HG03103 (cell line): ENCODE measurements at regions not wholly inside any gene's neighbourhood (a gene's known extent, or its start where the extent isn't known, plus 50 kb on each side); places are given as distances from the start of the nearest gene placed in this dataset.

Experiments
- ATAC-seq: cut with Tn5 transposase; IDR thresholded peaks from one replicate; pipeline ENCODE4 v1.9.1; 2021; ENCODE audit warnings: low read depth; ENCODE audit not compliant: unreplicated experiment

DNA sequence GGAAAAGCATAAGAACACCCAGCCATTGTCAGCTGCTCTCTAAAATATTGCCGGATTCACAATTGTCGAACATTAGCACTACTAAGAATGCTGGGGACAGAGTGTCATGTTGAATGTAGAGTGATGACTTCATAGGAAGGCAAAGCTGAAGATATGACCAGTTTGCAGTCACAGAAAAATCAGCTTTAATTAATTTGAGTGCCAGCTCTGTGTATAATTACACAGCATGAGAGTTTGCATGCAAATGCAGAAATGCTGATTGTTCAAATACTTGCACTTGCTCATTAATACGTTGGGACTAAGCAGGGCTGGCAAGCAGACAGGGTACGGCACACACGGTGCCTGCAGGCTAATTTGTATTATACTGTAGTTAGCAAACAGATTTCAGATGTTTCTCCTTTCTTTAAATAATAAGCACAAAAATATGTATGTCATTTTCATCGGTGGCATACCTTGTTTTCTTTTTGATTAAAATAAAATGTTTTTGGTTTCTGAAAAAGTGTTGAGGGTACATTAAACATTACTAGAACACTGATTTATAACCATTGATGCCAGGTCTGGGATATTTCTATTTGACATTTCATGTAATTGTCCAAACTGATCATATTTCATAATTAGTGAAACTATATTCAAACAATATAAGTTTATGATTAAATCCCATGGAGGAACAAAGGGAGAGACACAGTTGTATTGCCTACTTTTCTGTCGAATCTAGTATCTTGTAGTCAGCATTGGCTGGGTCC is 99.8 kb upstream of the ADGRL2 start:
- no peak for ATAC-seq

DNA sequence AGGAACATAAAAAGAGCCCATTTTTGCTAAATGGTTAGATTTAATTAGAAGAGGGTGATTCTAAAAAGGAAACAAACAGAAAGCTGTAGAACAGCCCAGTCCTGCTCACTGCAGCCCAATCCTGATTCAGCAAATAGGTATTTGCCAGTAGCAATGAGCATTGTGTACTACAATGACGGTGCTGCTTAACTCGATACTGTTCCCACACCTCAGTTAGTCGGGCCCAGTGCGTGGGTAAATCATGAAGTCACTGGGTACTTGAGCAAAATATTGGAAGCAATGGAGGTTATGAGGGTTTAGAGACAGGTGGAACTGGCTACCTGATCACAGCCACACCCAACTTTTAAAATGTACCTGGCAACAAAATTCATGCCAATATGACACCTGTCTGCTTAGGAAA is 101.5 kb upstream of the ADGRL2 start:
- no peak for ATAC-seq

DNA sequence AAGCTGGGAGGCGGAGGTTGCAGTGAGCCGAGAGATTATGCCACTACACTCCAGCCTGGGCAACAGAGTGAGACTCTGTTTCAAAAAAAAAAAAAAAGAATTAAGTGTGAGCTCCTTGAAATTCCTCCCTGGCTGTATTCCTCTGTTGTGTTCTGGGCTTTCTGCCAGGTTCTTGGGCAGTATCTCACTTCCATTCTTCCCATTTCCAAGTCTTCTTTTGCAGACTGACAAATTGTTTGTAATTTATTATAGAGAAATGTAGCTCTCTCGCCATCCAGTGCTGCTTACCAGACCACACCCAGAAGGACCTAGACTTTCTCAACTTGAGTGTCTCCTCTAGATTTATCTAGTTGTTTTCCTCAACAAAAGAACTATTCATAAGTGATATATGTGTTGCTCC is 105.0 kb upstream of the ADGRL2 start:
- no peak for ATAC-seq

DNA sequence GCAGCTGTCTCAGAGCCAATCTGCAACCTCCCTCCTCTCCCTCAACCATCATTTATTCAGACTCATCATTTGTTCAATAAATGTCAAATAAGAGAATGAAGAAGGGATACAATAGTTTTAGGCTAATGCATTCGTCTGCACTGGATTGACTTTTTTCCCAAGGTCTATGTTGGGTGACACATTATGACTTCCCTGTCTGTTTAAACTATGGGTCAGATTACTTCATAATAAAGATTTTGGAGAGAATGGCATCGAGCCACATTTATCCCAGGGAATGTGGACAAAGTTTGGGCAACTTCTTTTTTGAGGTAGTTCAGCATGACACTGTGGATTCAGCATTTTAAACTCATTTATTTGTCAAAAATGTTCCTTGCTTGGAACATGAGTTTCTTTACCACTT is 107.4 kb upstream of the ADGRL2 start:
- ATAC-seq: no peak

DNA sequence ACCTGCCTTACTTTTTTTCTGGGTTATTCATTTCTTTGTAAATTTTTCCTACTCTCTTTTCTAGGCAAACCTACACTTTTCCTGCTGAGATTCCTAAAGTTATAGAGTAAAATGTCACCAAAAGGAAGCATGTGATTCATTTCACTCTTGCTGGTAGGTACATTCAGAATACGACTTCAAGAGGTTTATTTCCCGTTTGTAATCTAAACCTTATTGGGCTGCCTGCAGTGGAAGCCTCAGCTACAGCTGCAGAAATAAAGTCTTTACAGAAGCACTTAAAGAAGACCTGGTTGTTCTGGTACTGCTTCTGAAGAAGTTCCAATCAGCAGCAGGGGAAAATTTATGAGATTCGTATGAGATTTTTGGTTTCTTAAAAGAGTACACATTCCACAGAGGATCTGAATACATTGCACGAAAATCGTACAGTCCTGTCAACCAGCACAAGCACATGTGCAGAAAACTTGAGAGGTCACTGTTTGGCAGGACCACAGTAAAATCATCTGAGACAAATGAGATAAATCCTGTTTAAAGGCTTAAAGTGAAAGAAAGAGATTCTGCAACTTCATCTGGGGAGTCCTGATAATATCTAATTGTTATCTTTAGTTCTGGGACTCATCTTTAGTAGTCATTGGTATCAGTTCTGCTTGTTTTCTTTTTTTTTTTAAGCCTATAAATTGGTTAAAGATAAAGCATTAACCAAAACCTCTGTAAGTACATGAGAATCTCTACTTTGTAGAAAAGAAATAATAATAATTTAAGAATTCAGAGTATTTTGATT is 109.9 kb upstream of the ADGRL2 start:
- ATAC-seq: no peak

DNA sequence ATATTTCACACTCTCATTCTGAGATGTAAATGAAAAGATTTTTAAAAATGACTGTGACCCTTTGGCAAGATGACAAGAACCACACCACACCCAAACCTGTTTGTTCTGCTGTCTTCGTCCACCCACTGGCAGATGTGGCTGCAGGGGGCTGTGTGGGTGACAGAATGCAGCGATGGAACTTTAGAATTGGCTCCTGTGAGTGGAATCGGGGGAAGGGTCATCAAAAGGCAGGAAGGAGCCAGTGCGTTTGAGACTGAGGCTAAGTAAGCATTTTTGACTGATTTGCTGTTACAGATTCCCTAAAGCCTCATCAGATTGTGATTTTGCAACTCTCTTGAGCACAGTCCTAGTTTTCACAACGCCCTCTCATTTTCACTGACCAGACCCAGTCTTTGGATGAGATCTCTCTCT is 111.2 kb upstream of the ADGRL2 start:
- ATAC-seq: no peak

DNA sequence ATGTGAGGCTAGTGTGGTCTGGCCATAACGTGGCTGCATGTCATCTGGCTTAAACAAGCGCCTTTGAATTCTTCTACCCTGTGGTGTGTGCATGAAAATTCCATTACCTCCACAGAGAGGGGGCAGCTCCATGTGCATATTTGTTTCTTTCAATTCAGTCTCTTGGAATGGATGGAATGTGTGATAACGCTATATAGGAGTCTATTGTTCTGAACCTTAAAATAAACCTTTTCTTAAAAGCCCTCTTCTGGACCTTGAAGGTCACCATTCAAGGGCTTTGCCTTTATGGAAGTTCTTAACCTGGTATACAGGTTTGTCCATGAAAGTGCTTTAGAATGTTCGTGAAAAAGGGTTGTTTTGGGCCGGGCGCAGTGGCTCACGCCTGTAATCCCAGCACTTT is 118.2 kb upstream of the ADGRL2 start:
- ATAC-seq: no peak

DNA sequence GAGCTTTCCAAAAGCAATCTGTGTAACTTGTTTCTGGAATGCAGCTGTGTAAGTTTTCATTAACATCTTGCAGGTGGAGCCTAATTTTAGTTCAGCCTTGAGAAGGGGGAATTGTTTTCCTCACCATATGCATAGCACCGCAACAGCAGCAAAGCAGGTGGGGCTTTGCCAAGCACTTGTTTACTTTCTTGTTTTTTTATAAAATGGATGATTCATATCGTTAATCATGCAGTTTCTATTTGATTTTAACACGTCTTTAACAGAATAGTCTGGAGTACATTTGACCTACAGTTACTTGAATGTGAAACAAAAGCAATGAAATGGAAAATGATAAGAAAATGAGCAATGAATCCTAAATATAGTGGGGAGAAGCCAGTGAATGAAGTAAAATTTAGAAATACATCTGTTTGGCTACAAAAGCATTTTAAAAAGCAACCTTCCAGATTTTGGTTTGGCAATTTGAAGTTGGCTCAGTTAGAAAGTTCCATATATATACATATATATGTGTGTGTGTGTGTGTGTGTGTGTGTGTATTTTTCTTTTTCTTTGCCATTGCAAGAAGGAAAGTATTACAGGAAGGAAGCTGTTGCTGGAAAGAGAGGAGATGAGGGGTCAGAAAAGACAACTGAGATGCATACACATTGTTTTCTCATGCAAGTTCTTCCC is 119.0 kb upstream of the ADGRL2 start:
- ATAC-seq: no peak

DNA sequence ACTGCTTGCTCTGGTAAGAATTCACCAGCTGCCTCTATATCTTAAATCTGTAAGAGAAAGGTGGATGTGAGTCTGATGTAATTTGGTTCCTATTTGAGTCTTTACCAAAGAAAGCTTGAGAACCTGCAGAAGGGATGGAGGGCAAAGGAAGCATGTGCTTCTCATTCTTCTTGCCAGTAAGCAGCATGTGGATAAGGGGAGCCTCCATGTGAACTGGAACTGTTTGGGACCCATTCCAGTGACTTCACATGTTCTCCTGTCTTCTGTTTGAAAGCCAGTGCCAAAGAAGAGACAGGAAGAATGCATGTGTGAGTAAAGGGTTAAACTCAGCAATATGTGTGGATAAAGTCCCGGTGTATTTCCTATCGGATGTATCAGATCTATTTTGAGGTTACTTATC is 119.6 kb upstream of the ADGRL2 start:
- no peak for ATAC-seq

DNA sequence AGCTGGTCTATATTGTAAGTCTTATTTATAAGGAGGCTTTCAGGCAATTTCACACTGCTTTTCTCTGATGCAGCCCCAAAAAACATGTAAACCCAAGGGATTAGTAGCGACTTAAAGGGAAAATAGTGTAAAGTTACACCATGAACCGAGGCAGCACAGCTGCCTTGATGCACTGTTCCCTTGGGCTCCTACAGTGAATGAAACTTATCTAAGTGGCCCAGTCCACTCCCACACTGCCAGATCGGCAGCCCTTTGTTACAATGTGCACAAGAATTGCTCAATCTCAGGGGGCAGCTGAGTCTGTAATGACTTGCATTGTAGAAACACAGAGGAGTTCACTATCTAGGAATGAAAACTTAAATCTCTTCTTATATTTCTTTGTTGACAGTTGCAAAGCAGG is 120.8 kb upstream of the ADGRL2 start:
- no peak for ATAC-seq

DNA sequence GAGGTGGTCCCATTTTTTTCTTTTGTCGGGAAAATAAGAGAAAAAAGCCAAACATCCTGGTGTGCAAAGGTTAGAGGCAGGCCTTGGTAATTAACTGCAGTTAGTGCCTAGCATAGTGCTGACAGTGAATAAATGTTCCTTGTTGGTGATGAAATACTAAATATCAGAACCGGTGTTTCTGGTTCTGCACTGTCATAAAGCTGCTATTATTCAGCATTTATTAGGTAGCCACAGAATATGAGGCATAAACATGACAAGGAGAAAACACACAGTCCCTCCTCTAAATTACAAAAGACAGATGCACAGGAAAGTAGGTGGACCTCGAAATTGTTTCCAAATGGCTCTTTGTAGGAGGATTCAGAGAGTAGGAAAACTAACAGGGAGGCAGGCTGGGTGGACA is 122.0 kb upstream of the ADGRL2 start:
- ATAC-seq: no peak

DNA sequence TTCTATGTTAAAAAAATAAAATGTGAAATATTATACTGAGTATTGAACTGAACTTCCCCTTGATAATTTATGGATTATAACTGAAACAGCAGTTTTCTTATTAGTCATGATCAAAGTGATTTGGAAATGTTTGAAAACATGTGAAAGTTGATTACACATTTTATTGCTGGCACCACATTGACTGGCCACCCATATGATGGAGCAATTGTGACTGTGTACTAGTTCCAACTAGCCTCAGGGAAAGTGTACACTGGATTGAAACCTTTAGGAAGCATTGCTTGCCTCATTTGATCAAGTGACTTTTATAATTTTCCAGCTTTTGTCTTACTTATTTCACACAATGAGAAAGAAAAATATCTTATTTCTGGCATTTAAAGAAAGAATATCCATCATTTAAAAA is 128.0 kb upstream of the ADGRL2 start:
- ATAC-seq: no peak

DNA sequence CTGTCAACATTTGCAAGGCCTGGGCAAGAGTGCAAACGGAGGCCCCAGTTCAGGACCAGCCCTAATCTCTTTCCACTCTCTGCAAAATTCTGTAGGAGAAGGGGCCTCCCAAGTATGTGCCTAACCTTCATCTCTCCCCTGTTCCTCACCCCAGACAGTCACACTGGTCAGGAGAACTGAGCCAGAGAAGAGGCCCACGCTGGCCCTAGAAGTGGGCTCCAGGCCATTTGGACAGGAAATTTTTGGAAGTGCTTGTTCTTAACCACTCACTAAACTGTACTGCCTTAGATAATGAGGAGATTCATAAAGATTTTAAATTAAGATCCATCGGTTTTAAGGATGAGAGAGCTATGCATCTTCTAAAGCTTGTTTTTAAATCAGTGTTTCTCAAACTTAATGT is 129.7 kb upstream of the ADGRL2 start:
- no peak for ATAC-seq

DNA sequence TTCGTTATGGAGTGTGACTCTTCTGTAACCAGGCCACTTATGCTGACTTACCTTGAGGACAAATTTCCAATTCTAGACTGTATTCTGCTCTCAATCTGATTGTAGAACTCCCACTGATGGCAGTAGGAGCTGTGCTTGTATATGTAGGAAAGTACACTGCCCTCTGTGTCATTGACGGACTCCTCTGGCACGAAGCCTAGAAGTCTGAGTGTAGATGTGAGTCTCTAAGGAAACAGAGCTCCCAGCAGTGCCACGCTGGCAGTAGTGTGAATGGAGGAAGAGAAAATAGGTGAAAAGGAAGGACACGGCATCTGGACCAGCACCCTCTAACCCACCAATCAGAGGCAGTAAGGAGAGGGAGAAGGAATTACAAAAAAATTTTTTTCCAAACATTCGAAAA is 130.4 kb upstream of the ADGRL2 start:
- no peak for ATAC-seq

DNA sequence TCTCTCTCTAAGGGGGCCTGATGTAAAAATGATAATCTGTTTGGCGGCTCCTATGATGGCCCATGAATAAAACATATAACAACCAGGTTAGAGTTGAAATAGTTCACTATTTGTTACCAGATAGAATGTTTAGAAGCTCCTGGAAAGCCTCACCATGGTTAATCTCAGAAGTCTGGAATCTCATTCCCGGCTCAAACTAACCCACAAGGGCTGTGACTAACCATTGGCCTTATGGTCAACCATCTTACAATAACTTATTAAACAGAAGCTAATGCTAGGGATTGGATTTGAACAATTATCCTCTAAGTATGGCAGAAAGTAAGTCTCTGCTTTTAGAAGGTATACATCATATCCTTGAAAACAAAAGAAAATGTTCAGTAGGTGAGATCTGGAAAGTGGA is 134.1 kb upstream of the ADGRL2 start:
- no peak for ATAC-seq

DNA sequence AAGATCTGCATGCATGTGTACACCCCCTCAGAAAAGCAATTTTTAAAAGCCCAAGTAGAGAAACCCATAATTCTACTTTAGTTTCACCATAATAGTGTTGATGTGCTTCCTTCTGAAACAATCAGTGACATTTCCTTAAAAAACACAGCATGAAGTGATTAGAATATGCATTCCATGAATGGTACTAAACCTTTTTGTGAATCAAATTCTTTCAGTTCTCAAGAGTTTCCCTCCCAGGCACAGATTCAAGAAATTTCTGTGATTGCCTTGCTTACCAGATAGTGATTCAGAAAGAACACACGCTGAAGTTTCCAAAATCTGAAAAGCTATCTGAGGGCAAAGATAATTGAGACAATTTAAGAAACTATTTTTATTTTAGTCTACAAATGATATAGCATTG is 136.4 kb upstream of the ADGRL2 start:
- no peak for ATAC-seq

DNA sequence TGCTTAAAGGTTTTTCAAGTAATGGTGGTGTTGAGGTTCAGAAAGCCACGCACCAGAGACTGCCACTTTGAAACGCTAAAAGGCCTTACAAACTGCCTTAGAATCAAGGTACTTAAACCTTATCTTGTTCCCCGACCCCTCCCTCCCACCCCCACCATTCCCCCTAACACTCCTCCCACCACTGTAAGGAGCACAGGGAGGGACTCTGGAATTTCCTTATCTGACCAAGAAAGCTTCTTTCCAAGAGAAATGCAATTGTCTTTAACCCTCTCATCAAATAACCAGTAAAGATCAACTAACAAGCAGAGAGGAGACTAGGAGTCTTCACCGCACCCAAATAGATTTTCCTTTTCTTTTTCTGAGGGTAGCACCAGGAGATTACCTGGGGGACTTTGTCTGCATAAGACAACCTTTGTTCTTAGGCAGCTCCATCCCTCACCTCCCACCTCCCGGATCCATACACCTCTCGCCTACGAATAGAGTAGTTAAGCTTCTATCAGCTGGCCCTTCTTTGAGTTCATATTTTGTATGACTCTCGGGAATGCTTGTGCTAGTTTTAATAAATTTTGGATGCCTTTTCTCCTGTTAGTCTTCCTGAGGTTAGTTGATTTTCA is 137.7 kb upstream of the ADGRL2 start:
- no peak for ATAC-seq

DNA sequence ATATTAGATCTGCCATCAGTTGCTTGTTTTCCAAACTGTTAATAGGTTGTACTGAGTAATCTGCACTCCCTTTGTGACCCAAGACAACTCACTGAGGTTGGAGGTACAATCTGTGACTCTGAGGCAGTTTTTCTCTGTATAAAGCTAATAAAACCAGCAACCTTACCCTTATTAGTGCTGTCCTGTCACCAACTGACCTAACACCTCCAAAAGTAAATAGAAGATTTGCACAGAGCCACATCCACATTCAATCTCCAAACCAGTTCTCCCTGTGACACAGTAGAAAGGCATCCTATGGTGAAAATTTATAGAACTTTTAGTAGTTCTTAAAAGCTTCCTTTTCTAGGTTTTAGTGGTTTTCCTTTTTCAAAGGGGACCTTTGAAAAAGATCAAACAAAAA is 140.4 kb upstream of the ADGRL2 start:
- ATAC-seq: no peak

DNA sequence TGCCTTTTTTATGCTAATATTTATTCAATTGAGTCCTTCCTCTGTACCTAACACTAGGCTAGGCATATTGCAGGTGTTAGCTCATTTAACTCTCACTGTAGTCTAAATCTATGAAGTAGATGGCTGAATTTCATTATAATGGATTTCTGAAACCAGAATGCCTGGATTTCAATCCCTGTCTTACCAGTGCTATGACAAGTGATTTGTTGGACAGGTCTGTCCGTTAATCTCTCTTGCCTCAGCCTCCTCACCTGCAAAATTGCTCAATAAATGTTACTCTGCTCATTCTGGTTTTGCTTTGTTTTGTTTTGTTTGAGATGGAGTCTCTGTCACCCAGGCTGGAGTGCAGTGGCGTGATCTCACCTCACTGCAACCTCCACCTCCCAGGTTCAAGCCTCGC is 146.1 kb upstream of the ADGRL2 start:
- ATAC-seq: no peak

DNA sequence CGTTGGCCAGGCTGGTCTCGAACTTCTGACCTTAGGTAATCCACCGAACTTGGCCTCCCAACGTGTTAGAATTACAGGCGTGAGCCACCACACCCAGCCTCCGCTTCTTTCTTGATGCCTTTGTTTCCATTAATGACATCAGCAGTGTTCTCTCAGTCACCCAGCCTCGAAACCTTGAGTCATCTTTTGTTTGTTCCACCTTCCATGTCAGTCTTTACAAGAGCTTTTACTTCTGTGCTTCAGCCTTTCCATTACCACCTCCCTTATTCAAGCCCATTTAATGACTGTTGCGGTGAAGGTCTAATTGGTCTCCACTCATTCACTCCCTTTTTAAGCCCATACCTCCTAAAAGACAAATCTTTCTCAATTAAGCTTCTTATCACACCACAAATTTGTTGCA is 146.6 kb upstream of the ADGRL2 start:
- no peak for ATAC-seq

DNA sequence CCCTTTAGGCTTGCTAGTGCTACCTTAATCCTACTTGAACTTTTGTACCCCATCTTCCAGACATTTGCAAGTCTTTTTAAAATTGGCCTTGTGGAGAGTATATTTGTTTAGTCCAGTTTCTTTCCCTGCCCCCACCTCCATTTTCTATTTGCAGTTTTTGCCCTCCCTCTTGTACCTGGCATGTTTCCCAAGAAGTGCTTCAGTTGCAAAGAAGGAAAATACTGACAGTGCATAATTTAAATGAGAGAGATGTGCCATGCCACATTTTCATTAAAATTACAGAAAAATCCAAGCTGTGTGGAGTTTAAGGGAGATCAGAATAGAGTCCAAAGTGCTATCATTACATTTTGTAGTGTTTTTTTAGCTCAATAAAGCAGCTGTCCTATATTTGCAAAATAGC is 150.0 kb upstream of the ADGRL2 start:
- ATAC-seq: no peak
